Epithelial cell of esophagus (primary cell): ENCODE measurements at regions not wholly inside any gene's neighbourhood (a gene's known extent, or its start where the extent isn't known, plus 50 kb on each side); places are given as distances from the start of the nearest gene placed in this dataset.
A peak's percentile ranks its signal among the peaks of the same experiment; 100 is the strongest.

Experiments used
- DNase-seq: peaks from one replicate; pipeline ENCODE4 v3.0.0; 2010; ENCODE audit warnings: low read depth
- H3K4me3 ChIP-seq: 2 replicates; pipeline ENCODE4 v1.5.1; 2011; ENCODE audit warnings: mild to moderate bottlenecking, low read length, control low read depth
- TF ChIP-seq, protein P1 (sequence below): IDR thresholded peaks from 2 replicates; pipeline ENCODE4 v1.5.1; 2011; ENCODE audit warnings: low read depth, mild to moderate bottlenecking, low read length, control low read depth, inconsistent platforms; ENCODE audit not compliant: insufficient read depth; ENCODE audit errors: missing control alignments

DNA sequence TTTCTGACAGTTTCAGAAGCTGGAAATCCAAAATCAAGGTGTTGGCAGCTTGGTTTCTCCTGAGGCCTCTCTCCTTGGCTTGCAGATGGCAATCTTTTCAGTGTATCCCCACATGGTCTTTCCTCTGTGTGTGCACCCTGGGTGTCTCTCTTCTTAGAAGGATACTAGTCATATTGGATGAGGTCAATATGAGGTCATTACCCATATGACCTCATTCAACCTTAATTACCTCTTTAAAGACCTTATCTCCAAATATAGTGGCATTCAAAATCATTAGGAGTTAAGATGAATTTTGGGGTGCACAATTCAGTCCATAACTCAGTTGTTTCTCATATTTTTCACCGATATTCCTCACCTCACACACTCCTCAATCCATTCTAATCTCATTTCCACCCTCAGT lies 92.4 kb upstream of the TGM3 start:
- no peak for DNase-seq
- no peak overlapping the region for H3K4me3 ChIP-seq
- TF ChIP-seq, protein P1, sequence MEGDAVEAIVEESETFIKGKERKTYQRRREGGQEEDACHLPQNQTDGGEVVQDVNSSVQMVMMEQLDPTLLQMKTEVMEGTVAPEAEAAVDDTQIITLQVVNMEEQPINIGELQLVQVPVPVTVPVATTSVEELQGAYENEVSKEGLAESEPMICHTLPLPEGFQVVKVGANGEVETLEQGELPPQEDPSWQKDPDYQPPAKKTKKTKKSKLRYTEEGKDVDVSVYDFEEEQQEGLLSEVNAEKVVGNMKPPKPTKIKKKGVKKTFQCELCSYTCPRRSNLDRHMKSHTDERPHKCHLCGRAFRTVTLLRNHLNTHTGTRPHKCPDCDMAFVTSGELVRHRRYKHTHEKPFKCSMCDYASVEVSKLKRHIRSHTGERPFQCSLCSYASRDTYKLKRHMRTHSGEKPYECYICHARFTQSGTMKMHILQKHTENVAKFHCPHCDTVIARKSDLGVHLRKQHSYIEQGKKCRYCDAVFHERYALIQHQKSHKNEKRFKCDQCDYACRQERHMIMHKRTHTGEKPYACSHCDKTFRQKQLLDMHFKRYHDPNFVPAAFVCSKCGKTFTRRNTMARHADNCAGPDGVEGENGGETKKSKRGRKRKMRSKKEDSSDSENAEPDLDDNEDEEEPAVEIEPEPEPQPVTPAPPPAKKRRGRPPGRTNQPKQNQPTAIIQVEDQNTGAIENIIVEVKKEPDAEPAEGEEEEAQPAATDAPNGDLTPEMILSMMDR = no peak

DNA sequence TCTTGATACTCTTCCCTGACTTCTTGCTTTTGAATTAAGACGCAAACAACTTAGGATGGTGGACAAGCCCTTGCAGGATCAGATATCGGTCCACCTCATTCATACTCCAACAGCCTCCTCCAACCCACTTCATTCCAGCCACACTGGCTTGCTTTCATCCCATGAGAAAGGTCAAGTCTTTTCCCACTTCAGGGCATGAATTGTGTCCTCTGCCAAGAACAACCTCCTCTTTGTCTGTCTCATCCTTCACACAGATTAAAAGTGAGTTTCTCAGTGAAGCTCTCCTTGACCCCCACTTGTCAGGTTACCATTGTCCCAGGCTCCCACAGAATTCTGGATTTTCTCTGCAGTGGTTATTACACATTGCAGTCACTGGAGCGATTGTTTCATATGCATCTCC lies 91.8 kb upstream of the TGM3 start:
- TF ChIP-seq, protein P1 = no peak
- no peak for DNase-seq
- no peak overlapping the region for H3K4me3 ChIP-seq

DNA sequence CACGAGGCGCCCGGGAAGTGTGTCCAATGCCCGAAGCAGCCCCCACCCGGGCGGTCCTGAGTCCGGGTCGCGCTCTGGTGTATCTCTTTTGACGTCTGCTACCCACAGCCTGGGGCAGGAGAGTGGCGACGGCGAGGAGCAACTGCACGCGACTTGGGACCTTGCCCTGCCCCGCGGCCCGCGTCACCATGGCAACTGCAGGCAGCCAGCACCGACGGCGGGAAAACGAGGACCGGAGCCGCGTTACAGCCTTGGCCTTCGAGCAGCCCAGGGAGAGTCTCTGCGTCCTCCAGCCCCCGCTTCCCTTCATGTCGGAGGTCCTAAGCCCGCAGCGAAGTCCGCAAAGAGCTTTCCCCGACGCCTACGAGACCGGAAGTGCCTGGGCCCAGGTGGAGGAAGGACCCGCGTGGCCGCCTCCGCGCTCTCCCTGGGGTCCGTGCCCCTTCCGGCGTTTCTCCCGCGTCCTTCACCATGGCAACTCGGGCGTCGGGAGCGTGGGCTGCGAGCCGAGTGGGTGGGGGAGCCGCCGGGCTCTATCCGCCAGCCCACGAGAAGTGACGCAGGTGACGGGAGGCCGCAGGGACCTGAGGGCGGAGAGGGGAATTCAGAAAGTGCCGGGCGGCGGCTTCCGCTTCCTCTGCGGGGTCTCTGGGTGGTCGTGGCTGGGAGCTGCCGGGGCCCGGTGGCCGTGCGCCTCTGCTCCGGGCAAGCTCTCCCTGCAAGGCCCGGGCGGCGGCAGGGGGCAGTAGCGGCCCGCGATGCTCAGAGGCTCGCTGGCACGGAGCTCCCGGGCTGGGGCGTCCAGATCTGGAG lies 88.6 kb upstream of the TGM3 start:
- H3K4me3 ChIP-seq = peak overlapping the region; percentile 49
- peak; percentile 65 for DNase-seq
- TF ChIP-seq, protein P1 = peak; percentile 50

DNA sequence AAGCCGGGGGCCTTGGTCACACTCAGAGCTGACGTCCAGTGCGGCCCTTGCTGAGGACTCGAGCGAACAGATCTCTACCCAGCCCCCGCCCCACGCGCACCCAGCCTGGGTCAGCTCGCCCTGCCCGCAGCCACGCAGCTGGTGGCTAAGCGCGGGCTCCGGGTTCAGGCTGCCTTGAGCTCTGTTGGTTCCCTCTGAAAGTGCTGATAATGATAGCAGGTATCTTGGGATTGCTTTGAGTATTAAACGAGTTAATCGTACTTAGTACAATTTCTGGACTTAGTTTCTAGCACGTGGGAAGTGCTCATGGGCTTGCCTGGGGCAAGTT lies 88.1 kb upstream of the TGM3 start:
- no peak for DNase-seq
- peak overlapping the region; percentile 49 for H3K4me3 ChIP-seq
- TF ChIP-seq, protein P1 = no peak

DNA sequence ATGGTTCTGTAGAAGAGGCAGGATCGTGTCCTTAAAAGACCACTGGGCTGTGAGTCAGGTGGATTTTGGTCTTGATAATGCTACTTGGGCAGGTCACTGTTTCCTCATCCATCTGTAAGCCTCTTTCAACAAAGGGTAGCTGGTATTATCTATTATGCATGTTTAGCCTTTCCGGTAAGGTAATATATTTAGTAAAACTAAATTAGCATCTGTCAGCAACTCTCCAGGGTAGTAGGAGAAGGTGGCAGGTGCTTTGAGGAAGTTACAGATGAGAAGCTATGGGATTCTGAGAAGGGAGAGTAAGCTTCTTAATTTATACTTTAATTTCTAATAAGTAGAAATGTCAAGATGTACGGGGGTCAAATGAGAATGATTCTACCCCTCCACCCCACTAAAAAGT lies 86.9 kb upstream of the TGM3 start:
- TF ChIP-seq, protein P1 = no peak

DNA sequence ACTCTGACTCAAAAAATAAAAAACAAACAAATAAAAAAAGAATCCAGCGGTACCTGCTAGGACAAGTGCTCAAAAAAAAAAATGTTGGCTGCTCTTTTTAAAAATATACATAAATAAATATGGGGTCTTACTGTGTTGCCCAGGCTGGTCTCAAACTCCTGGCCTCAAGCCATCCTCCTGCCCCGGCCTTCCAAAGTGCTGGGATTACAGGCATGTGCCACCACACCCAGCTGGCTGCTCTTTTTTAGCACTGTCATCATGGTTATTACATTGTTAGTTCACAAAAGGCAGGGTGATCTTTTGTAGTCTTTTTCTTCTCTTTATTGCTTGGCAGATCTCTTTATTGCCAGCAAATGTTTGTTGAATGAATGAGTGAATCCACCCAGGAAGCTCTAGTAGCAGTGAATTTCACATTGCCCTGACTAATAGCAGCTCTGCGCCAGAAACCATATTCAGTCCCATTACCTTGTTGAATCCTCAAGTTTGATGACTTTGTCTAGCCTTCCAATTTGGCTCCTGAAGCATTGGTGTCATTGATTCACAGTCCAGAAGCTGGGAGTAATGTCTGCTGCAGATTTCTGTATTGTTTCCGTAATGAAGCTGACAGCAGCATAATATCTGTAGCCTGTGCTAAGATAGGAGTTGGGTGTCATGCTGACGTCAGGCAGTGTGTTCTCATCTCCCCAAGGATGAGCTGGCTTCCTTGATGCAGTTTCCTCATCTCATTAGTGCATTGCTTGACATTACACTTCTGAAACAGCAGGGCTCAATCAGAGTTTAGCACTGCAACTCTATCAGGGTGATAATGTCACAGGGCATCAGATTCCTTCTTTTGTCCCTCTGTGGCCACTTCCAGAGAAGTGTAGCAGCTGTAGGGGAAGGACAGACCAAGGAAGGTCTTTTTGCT lies 84.9 kb upstream of the TGM3 start:
- H3K4me3 ChIP-seq = no peak overlapping the region
- DNase-seq = peak; percentile 91
- TF ChIP-seq, protein P1 = no peak

More for the DNA sequence above, 86.9 kb upstream of the TGM3 start:
- H3K4me3 ChIP-seq = no peak overlapping the region
- DNase-seq = no peak
